ENCODE measurements at regions not wholly inside any gene's neighbourhood (a gene's known extent, or its start where the extent isn't known, plus 50 kb on each side); places are given as distances from the start of the nearest gene placed in this dataset.

DNA sequence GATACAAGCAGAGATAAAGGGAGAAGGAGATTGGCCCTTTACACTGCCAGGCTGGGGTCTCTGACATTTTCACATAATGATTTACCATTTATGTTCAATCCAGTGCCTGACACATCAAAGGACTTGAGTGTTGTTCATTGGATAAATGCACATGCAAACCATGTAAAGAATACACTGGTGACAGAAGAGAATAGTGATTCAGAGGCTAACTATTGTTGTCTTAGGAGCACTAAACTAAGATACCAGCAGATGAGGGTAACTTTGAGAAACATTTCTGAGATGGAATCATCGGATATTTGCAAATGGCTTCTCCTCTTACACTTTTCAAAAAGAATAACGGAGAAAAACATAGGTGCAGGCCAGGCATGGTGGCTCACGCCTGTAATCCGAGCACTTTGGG lies 67.3 kb upstream of the HHIP start:
- DNase-seq = no peak

GRCh38 chr4:144579411-144580030 lies 66.4 kb upstream of the HHIP start:
- DNase-seq = no peak

- DNase-seq = no peak
Observed at GRCh38 chr4:144580430-144580829, 65.5 kb upstream of the HHIP start.

GRCh38 chr4:144582105-144582850 lies 63.7 kb upstream of the HHIP start:
- no peak for DNase-seq

DNA sequence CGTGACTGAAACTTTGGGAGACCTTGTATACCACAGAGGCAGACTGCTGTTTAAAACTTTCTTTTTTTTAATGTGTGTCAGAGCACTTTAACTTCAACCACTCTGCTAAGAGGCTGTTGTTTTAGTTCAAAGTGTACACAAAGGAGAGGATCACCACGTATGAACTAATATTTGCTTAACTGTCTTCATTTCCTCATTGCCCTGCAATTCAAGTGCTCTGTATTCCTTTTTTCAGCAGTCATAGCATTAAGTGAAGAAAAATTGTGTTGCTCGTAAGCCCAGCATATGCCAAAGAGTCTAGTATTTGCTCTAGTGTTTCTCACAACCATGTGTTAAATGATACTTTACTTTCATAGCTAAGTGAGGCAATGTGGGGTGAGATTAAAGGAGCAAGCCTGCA lies 63.0 kb upstream of the HHIP start:
- no peak for DNase-seq

DNA sequence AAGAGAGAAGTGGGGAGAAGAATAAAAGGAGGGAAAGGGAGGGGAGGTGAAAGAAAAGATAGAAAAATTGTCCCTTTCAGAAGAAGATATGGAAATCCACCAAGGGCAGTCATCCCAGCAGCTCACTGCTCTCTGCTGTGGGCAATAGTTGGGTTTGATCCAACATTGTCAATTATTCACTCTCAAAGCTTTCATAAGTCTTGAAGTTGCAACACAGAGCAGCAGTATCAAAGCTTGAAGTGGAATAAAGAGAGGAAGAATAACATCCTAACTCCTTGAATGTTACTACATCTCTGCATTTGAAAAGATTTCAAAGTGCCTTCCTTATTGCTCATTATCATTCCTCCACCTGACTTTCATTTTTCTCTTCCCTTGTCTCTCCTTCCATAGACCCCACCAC lies 62.3 kb upstream of the HHIP start:
- no peak for DNase-seq

- DNase-seq = no peak
Observed at GRCh38 chr4:144584428-144584827, 61.5 kb upstream of the HHIP start.

DNA sequence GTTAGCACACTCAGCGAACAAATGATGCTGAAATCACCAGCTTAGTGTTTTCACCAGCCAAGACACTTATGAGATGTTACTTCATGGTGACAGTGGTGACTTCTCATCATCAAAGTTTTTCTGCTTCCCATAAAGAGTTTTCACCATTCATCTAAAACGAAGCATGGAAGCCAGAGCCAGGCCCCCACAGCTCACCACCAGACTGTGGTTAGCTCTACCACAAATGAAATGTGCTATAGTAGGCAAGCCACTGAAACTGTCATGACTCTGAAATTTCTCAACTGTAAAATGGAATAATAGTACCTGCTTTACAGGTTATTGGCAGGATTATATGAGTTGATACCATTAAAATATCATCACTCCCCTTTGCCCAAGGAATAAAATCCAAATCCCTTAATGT lies 56.4 kb upstream of the HHIP start:
- DNase-seq = no peak

GRCh38 chr4:144590020-144590419 lies 55.9 kb upstream of the HHIP start:
- DNase-seq = no peak

GRCh38 chr4:144591401-144591800 lies 54.6 kb upstream of the HHIP start:
- DNase-seq = no peak

DNA sequence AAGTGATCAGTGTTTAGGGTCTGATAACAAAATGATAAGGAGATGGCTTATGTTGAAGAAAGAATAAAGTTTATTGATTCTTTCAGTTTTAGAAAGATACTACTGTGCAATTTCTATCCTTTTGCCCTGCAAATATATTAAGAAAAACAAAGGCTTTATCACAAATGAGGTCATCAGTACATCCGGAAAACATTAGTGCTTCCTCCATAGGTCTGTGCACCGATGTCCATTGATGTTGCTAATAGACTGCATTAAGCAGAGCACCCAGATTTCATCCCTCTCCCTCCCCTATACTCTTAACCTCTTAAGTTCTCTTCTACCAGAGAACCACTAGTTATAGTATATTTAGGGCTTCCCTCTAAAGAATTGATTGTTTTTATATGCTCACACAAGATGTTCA lies 53.7 kb upstream of the HHIP start:
- no peak for DNase-seq

DNA sequence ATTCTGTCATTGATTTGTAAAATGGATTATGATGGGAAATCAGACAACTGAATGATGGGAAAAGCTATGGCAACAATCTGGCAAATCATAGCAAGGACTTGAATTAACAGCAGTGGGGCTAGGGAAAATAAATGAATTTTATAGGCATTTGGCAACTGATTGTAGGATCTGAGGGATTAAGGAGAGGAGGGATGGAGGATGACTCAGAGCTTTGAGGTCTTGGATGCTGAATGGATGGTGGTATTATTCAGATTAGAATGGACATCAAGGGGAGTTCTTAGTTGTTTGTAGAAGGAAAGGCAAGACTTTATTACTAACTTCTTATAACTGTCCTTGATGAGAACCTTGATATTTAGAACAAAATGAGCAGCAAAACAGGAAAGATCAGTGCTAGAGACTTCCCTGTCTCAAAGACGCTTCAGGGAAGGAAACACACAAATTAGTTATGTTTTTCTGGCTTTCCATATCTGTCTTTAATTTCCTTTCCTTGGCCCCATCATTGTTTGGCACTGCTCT lies 51.4 kb upstream of the HHIP start:
- no peak for DNase-seq

- DNase-seq = no peak
Observed at GRCh38 chr4:144595681-144596080, 50.3 kb upstream of the HHIP start.
